GM19467 (cell line): ENCODE measurements at regions not wholly inside any gene's neighbourhood (a gene's known extent, or its start where the extent isn't known, plus 50 kb on each side); places are given as distances from the start of the nearest gene placed in this dataset.
"Not testable (repeated sequence)": the region's sequence is repeated elsewhere in the genome, so short reads cannot be mapped to it uniquely, and the experiment has no call there.

ENCODE experiments used
- ATAC-seq: cut with Tn5 transposase; IDR thresholded peaks from one replicate; pipeline ENCODE4 v1.9.1; 2021; ENCODE audit warnings: mild to moderate bottlenecking, moderate library complexity; ENCODE audit not compliant: unreplicated experiment

DNA sequence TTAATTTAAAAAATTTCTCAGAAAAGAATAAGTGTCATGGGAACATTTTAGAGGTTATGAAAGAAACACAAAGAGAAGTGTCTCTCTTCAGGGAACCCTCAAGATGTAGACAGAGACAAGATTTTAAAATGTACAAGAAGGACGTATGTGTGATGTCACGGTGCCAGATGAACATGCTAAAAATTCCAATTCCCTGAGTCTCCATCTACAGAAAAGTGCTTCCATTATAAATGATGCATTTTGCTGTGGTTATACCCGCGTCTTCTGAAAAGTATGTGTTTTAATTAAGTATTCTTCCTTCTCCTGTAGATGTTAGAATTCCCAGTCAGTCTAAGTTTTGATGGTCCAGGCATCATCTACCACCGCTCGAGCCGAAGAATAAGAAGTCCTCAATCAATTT lies 489.1 kb downstream of the PREX1 start:
- ATAC-seq, result no peak

DNA sequence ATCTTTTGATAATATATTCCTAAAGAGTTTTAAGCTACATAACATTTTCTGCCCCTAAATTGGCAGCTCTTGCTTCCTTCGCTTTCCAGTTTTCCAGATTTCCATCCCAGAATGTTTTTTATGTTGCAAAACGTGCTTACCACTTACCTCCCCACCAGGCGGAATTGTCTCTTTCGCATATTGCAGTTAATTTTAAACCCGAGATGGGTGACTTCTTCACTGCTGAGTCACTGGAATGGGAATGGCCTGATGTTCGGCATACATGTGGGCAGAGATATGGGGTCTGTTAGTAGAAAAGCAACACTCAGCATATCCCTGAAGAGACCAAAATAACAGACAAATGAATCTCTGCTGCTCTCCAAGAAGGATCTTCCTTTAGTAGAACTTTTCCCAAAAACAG lies 491.2 kb downstream of the PREX1 start:
- ATAC-seq, result no peak

DNA sequence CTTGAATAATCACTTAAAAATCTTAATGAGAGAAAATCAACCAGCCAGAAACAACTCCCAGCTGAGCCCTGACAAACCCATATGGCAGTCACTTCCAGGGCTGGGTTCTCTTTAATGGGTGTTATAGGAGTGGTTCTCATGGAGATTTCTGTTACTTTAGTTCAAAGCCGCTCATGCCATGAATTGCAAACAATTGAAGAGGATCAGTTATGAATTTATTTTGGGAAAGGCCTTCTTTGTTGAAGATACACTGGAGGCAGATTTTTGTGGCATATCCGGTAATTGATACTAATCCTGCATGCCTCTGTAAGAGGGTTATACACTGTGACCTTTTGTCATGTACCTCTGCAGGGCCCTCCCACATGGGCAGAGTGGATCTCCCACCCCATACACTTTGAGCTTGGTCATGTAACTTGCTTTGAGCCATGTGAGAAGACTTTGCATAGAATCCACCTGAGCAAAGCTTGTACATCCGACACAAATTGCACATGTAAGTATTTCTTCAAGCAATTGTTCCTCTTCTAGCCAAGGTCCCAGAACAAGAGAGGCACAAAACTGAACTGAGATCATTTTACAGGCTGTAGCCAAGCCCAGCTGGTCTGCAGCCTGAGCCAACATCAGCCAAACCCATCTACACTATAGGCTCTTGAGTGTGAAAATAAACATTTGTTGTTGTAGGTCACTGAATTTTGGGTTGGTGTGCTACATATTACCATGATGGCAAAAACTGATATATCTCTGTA lies 492.3 kb downstream of the PREX1 start:
- ATAC-seq, result no peak

DNA sequence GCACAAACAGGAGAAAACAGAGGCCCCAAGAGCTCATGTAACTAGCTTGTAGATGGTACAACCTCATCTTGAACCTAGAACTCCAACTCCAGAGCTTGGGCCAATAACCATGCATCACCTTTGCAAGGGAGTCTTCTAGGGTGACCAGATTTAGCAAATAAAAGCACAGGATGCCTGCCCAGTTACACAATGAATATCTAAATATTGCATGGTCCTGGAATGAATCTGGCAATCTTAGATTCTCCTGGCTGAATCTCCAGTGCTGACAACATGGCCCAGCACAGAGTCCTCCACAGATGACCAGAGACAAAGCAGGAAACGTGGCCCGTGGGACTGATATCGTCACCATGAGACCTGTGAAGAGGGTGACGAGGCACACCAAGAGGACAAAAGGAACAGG lies 494.1 kb downstream of the PREX1 start:
- no peak for ATAC-seq

DNA sequence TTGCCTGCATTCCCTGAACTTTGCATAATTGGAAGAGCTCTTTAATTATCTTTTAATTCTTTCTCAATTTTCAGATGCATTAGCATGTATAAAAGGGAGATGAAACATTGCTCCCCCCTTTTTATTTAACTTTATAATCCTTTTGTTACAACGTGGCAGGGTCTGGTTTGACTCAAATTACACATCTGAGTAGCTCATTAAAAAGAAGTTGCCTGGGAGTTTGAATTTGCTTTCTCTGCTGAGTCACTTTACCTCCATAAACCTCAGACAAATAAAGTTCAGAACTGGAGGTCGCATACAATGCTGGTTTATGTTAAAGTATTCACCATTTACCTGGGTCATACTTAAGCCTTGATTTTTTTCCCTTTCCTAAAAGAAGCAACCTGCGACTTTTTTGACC lies 495.2 kb downstream of the PREX1 start:
- ATAC-seq, result no peak

DNA sequence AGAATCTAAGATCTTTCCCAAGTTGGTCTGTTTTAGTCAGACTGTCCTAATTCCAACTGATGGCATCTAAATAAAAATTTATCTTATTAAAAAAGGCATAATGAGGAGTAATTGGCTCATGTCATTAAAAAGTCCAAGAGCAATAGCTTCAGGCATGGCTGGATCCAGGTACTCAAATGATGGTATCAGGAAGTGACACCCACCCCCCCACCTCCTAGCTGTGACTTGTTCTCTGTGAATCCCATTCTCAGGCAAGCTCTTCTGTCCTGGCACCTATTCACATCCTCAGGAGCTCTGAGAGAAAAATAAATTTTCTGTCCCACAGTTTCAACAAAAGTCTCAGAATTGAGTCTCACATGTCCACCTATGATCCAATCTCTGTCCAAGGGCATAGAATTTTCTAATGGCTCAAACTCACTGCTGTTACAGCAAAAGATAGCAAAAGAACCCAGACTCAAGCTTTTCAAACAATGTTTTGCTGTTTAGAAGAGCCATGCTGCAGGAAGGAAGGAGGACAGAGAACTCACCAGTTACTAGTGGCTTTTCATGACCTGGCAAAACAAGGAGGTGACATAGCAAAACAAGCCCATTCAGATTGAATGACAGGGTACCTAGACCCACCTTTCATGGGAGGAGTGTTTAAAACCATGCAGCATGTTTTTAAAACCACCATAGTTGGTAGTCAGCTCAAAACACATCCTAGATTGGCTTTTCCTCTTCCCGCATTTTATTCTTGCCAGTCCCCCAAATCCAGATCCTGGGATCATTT lies 496.1 kb downstream of the PREX1 start:
- ATAC-seq, result no peak

DNA sequence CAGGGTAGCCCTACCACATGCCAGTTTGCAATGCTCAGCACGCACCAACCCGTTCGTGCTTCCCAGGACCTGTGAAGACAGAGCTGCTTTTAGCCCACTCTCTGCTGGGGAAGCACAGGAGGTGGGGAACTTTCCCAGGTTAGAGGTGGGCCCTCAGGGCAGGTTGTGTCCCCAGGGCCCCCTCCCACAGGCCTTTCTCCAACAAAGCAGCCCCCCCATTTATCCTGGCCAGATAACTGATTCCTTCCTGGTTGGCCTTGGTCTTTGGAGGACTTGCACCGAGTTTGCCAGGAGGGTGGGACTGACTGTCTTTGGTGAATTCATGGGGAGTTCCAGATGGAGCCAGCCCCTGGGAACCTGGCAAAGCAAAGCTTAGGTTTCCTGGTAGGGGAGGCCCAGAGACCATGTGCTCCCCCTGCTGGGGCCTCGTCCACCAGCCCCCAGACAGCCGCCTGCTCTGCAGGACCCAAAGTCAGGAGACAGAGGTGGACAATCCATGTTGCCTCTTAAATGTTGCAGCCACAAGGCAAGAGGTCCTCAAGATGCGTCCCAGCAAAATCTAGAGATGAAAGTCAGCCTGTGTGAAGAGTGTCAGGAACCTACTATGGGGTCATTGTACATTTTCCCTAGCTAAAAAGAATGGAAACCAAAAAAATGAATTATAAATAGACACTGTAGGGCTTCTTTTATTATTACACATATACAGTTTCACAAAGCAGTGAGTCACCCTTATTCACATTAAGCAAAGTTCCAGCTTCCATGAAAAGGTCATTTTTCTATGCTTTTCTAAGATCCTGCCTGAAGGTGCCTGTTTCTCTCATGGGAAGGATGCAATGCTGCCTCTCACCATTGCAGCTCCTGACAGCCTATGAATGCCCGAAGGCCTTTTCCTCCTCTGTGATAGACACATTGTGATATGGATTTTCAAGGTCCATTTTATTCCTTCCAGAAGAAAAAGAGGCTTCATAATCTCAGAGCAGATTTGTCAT lies 497.8 kb downstream of the PREX1 start:
- no peak for ATAC-seq

DNA sequence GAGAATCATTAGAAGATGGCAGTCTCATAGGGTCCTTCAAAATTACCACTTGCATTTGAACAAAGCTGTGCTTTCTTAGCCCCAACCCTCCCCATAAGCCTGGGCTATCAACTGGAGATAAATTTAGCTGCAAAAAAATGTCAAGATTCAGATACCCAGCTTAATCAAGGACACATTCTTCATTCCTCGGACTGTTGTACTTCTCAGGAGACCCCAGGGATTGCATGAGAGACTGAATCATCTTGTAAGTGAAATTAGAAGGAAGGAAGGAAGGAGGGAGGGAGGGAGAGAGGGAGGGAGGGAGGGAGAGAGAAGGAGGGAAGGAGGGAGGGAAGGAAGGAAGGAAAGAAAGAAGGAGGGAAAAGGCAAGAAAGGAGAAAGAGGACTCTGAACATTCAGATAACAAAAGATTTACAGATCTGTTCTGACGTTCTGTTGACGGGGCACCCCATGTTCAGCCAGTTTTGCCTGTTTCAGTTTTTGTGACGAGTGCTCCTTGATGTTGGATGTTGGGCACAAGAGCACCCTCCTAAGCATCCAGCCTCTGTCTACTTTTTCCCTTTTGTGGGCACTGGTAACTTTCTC lies 498.7 kb downstream of the PREX1 start:
- no peak for ATAC-seq

DNA sequence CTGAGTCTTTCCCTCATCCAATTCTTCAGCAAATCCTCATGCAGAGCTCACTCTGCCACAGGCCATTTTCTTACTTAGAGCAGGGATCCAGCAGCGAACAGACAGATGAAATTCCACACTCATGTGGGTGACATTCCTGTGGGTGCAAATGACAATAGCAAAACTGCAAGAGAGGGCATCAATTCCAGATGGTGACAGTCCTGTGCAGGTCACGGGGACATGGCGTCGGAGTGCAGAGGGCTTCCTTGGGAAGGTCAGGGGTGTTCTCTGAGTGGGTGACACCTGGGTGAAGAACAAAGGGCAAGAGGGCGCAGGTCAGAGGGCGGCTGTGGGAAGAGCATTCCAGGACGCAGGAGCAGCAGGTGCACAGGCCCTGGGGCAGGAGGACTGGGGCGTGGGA lies 500.0 kb downstream of the PREX1 start:
- not testable (repeated sequence) for ATAC-seq

DNA sequence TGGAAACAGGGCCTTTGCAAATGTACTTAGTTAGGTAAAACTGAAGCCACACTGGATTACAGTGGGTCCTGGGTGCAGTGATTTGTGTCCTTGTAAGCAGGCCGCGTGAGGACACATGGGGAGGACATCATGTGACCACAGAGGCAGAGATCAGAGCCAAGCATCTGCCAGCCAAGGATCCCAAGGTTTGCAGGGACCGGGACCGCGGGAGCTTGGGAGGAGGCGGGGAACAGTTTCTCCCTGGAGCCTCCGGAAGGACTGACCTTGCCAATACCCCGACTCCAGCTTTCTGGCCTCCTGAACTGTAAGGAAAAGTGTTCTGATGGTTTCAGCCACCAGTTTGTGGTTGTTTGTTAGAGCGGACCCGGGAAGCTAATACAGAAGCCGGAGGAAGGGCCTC lies 500.9 kb downstream of the PREX1 start:
- ATAC-seq, result no peak

DNA sequence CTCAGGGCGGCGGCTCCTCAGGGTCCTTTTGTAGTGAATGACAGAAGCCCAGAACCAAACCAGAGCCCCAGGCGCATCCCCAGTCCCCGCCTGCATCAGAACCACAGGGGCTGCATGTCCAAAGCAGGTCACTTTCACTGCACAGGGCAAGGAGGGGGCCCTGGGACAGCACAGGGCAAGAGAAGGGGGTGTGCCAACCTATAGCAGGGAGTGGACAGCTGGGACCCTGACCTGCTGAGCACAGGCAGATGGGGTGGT lies 501.4 kb downstream of the PREX1 start:
- no peak for ATAC-seq

DNA sequence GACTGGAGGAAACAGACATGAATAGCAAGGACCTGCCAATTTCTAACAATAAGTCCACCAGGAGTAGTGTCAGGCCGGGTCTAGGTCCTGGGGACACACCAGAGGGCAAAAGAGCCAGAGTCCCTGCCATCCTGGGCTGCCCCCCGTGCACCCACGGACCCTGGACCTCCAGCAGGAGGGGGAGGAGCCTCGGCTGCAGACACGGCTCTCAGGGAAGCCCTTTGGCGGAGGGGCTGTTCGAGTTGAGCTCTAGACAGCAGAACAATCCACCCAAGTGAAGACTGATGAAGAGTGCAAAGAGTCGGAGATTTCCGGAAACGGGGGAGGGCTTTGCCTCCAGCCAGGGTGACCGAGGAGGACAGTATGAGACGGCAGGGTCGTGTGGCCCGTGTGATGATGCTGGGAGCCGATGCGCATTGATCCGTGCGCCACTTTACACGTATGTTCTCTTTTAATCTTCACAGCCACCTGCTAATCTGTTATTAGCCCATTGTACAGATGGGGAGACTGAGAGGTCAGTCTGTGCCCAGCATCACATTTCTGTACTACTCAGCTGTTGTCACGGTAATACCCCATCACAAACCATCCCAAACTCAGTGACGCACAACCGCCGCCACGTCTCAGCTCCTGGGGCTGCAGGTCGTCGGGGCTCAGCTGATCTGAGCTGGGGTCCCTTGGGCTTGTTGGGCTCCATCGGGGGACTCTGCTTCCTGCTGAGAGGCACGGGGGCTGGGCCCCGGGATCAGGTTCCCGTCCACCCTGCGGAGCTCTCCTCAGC lies 502.0 kb downstream of the PREX1 start:
- ATAC-seq, result no peak

DNA sequence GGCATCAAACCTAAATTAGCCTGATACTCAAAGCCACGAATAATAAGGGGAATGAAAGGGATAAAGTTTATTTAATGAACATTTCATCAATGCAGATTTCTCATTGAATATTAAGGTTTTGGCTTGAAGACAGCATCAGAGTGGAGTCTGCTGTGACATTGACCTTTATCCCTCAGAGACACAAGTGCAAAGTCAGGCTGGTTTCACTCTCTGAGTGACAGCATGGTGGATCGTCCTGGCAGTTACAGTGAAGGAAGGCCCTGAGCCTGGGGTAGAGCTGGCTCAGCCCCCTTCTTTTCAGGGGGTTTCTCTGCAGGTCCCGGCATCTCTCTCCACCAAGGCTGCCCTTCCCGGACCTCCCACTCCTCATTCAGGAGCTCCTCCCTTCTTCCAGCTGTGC lies 503.1 kb downstream of the PREX1 start:
- no peak for ATAC-seq

DNA sequence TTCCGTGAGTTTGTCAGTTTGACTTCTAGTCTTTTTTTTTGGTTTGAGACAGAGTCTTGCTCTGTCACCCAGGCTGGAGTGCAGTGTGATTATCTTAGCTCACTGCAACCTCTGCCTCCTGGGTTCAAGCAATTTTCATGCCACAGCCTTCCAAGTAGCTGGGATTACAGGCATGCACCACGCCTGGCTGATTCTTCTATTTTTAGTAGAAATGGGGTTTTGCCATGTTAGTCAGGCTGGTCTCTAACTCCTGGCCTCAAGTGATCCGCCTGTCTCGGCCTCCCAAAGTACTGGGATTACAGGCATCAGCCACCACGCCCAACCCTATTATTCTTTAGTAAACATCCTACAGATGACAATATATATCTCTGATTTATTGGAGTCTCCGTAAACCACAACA lies 506.5 kb downstream of the PREX1 start:
- no peak for ATAC-seq

DNA sequence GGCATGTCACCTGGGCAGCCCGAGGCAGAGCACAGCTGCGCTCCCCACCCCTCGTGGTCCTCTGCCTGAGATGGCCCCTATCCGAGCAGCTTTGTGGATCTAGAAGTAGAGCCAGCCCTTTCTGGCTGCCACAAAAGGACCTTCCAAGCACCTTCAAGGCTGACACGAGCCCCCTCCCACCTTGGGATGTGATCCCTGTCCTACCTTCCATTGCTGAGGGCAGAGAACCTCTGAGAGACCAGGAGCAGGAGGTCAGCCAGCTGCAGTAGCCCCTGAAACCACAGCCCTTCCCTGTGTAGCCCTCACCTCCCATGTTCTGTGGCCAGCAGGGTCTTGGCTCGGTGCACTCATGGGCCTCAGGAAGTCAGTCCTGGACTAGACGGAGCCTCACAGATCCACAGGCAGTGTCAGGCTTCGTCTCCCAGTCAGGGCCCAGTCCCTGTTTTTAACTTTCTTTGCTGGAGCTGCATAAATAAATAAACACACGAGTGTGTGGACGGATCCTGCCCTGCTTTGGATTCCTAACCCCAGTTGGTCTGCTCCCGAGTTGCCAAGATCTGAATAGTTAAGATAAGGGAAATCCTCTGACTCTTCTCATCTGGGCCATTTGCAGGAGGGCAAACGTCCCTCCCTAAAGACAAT lies 507.7 kb downstream of the PREX1 start:
- ATAC-seq, result no peak

DNA sequence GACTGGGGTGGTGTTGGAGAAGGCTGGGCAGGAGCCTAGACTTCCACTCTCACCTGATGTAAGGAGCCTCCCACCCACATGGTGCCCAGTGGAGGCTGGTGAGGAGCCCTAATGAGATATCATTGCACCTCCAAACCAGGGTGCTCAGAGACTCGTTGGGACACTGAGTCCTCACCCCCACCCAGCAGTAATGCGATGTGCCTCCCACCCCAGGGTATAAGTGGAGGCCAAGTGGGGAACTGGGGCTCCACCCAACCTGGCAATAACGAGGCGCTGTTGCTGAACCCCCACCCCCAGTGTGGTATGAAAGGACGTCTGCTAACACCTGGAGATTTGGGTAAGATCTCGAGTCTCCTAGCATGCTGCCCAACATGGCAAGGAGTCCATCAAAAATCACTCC lies 510.2 kb downstream of the PREX1 start:
- ATAC-seq, result no peak

DNA sequence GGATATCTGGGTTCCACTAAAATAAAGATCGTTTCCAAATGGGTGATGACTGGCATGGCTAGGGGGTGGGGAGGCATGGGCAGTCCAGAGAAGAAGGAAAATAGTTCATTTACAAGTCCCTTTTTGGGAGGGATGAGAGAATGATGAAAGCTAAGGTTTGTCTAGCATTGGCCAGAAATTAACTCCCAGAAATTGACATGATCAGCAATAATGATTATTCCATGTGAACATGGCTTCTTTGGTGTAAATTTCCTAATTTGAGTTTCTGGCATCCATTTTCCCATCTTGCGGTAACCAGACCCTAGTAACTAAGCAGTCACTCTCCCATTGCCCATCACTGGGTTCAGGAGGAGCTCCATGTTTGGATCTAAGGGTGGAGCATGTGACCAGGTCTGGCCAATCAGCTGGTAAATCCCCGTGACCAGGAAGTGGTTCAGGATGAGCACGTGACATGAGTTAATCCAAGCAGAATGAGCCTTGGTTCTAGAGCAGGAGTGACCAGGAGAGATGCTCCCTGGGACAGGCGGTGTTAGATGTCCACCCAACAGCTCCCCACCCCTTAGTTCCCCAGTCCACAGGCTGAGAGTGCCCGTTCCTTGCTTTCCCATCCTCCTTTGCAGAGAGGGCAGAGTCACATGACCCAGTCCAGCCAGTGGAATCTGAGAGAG lies 512.7 kb downstream of the PREX1 start:
- no peak for ATAC-seq

DNA sequence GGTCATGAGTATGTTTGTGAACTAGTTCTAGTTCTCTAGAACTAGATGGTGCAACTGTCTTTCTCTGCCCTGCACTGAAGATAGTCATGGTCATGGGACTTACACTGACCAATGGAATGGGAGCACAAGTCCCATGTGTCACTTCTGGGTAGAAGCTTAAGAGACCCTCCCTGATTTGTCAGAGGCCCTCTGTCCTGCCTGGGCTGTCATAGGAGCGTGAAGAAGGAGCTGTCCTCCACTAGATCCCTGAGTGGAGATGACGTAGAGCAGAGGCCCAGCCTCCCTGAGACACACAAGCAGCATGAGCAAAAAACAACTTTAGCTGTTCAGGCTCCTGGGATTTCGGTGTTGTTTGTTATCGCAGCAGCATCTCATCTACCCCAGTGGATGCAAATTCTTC lies 514.5 kb downstream of the PREX1 start:
- no peak for ATAC-seq

DNA sequence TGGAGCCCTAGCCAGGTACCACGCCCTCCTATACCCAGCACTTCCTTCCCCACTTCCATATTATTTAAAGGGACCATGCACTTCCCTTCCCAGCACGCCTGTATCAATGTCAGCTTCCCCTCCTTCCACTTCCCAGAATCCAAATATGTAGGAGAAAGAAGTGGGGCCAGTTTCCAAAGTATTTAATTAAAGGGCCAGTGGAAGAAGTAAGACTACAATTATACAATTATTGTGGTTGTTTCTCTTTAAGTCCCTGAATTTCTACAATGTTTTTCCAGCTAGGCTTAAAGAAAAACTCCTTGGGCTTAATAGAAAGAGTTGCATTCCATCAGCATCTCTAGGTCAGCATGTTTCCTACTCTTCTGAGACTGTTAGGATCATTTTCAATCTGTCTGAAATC lies 515.8 kb downstream of the PREX1 start:
- no peak for ATAC-seq

DNA sequence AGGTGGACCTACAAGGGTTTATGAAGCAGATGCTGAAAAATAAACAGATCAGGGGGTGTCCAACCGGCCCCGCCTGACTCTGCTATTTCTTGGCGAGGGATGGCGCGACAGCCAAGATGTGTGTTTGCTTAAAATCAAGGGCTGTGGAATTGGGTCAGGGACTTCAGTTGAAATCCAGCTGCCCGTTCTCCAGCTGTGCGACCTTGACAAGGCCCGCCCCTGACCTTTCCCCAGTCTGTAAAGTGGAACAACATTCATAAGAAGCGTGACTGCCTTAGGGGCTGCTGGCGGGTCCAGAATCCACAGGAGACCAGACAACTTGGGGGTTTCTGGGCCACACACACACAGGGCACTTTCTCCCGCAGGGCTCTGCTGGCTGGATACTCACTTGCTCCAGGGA lies 517.5 kb downstream of the PREX1 start:
- ATAC-seq, result no peak
